ENCODE measurements at regions not wholly inside any gene's neighbourhood (a gene's known extent, or its start where the extent isn't known, plus 50 kb on each side); places are given as distances from the start of the nearest gene placed in this dataset.

- no peak for DNase-seq
Observed at GRCh38 chr3:64848127-64848800, 160.5 kb upstream of the ADAMTS9 start.

DNA sequence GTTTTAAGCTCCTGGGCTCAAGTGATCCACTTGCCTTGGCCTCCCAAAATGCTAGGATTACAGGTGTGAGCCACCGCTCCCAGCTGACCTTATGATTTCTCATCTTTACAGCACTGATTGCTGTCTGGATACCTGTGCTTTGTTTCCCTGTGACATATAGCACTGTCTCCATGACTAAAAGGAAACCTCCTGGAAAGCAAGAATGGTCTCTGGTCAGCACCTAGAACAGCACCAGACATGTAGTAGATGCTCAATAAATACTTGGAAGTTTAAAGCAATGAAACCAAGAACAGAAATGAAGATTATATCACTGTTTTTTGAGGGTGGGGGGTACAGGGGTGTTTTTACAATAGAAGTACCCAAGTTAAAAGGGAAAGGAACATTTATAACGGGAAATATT lies 156.8 kb upstream of the ADAMTS9 start:
- DNase-seq, result no peak

- no peak for DNase-seq
Observed at GRCh38 chr3:64837986-64838735, 150.4 kb upstream of the ADAMTS9 start.

DNA sequence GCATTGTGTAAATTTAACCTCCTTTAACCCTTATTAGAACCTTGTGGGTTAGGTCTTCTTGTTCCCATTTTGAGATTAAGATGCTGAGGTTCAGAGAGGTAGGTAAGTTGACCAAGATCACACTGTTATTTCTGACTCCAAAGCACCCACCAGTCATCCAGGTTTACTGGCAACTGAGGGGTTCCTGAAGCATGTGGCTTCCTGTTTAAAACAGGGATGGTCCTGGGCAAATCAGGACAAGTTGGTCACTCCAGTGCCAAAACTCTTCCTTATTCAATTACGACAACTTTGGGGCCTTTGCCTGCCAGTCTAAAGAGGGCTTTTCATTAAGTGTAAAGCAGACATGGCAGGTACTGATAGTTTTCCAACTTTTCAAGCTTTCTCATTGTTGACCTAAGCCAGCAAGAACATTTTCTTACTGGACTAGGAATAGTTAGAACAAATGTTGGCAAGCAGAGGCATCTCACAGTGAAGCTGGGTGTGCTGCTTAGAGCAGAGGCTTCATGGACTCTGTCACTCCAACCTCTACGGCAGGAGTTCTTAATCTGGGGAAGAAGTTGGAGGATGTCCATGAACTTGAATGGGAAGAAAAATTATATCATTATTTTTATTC lies 149.4 kb upstream of the ADAMTS9 start:
- no peak for DNase-seq

- DNase-seq, result no peak
Observed at GRCh38 chr3:64836097-64836496, 148.3 kb upstream of the ADAMTS9 start.

DNA sequence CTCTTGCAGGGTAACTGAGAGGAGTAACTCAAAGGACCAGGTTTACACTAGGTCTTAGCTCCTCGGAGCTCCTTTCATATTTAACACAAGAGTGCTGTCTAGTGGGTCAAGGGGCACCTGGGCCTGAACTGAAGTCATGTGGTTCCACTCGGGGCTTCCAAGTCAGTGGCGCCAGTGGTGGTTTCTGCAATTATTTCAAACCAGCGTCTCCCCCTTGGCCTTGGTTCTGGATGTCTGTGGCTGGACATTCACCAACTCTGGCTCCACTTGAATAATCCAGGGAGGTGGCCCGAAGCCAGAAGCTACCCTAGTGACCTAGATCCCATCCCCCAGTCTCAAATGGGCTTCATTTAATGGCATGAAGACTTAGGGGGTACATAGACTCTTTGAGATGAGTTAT lies 144.3 kb upstream of the ADAMTS9 start:
- DNase-seq, result no peak

GRCh38 chr3:64830681-64831080 lies 142.9 kb upstream of the ADAMTS9 start:
- DNase-seq, result no peak

GRCh38 chr3:64829331-64829730 lies 141.5 kb upstream of the ADAMTS9 start:
- no peak for DNase-seq

GRCh38 chr3:64828276-64828675 lies 140.5 kb upstream of the ADAMTS9 start:
- no peak for DNase-seq

DNA sequence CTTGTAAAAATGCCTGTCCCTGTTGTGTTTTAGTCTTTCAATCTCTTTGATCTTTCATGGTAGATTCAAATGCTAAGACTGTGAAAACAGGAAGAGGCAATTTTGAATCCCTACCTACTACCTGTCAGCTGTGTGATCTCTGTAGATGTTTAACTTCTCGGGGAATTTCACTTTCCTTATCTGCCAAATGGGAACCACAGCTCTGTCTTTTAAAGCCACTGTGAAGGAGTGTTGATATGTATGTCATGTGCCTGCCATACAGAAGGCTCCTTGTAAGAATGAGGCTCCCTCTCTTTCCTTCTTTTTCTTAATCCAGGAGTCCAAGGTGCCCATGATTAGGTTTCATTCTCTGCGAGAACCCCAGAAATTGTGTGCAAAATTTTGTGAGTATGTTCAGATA lies 139.6 kb upstream of the ADAMTS9 start:
- DNase-seq, result no peak

GRCh38 chr3:64827019-64827418 lies 139.2 kb upstream of the ADAMTS9 start:
- no peak for DNase-seq

- DNase-seq, result peak; percentile 61 to 62
Observed at GRCh38 chr3:64825404-64826120, 137.8 kb upstream of the ADAMTS9 start.

DNA sequence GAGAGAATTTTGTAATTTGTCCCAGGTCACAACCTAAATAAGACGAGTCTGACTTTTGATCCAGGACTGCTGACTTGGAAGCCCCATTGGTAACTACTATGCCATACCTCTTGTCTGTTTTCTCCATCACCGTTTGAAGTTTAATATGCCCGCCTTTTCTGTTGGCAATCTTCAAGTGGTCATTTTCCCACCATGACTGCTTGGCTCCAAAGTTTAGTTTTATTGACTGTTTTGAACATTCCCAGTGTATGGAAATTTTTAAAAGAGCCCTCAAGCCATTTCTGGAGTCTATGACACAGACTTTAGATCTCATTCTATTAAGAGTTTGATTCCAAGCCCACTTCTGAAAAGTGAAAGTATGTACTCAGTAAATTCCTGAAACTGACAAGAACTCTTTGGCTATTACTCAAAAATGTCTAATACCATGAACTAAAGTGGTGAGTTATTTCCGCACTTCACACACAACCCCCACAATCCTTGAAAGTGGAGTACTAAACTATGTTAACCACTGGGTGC lies 136.7 kb upstream of the ADAMTS9 start:
- DNase-seq, result peak; percentile 32 to 34

GRCh38 chr3:64818196-64818595 lies 130.4 kb upstream of the ADAMTS9 start:
- DNase-seq, result no peak

DNA sequence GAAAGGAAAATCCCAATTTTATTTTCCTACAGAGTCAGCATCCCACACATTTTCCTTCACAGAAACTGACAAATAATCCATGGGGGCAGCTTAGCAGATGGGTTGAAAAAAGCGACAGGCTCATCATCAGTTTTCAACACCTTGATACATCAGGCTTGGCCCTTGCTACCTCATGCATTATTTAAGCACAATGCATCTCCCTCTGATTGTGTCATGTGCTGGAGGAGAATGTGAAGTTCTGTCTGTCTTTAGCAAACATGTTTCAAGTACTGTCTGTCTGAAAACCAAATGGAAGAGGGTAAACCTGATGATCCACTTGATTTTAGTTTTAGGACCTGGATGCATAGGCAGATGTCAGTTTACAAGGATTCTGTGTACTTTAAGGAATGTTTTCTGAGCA lies 128.6 kb upstream of the ADAMTS9 start:
- no peak for DNase-seq

GRCh38 chr3:64815789-64816188 lies 128.0 kb upstream of the ADAMTS9 start:
- peak in 1 of 2 donors; percentile 15 for DNase-seq

DNA sequence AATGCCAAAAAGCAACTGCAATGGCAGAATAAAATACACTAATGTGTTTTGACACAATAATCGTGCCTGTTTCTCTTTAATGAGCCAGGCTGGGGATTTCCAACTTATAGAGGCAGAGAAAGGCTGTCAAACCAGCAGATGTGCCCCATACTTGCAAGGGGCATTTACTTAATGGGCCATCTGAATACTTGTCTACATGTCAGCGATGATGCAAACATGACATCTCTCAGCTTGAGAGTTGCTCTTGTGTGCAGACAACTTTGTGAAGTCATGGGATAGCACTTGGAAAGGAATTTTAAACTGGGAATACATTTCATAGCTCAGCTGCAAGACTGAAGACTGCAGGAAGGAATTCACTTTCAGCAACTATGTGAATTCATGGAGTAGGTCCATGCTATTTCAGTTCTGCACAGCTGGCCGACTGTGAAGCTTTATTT lies 127.4 kb upstream of the ADAMTS9 start:
- DNase-seq, result peak; percentile 64 to 68

GRCh38 chr3:64814351-64814750 lies 126.6 kb upstream of the ADAMTS9 start:
- DNase-seq, result no peak

DNA sequence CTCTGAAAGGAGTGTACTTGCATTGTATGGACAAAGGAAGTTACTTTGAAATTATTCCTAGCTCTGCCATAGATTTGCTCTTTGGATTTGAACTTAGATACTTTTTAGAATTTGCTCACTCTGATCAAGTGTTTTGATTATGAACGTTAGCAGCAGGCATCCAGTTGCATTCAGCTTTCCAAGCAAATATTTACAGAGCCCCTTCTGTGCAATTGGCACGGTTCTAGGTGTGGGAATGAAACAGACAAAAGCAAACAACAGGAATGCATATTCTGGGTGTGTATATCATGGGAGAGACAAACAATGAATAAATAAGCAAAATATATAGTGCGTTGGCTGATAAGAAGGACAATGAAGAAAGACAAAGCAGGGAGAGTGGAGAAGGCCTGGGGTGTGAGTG lies 125.5 kb upstream of the ADAMTS9 start:
- no peak for DNase-seq

- DNase-seq, result no peak
Observed at GRCh38 chr3:64809086-64809485, 121.3 kb upstream of the ADAMTS9 start.

DNA sequence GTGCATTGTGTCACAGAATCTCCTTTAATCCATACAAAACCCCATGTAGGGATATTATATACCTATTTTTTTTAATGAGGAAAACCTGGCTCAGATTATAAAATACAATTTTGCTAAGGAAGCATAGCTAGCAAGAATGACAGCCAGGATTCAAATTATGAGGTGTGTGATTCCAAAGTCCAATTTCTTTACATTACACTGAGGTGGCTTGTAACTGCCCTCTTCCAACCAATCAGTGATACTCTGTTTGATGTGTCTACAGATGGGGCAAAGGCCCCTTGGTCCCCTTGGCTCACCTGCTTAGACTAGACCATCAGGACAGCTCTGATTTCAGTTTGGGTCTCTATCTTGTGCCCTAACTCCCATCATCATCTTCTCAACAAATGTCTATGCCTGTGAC lies 120.3 kb upstream of the ADAMTS9 start:
- no peak for DNase-seq

Data from right lung (tissue), 2 donors.